ENCODE measurements at regions not wholly inside any gene's neighbourhood (a gene's known extent, or its start where the extent isn't known, plus 50 kb on each side); places are given as distances from the start of the nearest gene placed in this dataset.
"Not testable (repeated sequence)": the region's sequence is repeated elsewhere in the genome, so short reads cannot be mapped to it uniquely, and the experiment has no call there.

GRCh38 chr16:58847902-58848661 lies 114.0 kb upstream of the GOT2 start:
- H3K27me3 ChIP-seq (replicated peaks in 1 of 2; ENCODE audit: control insufficient read depth in 2 of 2, insufficient read depth in 2 of 2, low read length in 1 of 2) = no peaks in the 10 kb centered on the region
- no peaks in the 10 kb centered on the region for H3K9me3 ChIP-seq (replicated peaks; ENCODE audit: control insufficient read depth, insufficient read depth, low read length)
- SMC1A ChIA-PET (ENCODE audit: uncharacterized antibody, unreplicated experiment) = interaction anchor here (0.8 to 1.9 kb wide), 4 partner anchors 33 to 93 kb away, joined by 3 to 10 read pairs (median 4); no protein-coding TSS in a partner anchor
- no peaks in the 10 kb centered on the region for H3K4me1 ChIP-seq (ENCODE audit: control insufficient read depth, insufficient read depth, low read length)
- no peak overlapping the region for H3K4me3 ChIP-seq
- H3K36me3 ChIP-seq (ENCODE audit: control insufficient read depth in 2 of 2, insufficient read depth in 2 of 2, low read length in 1 of 2) = no peaks in the 10 kb centered on the region
- in situ Hi-C loops (cut with MboI) = no loop called here
- H3K4me2 ChIP-seq (ENCODE audit: control insufficient read depth, insufficient read depth) = no peak overlapping the region
- RAD21 ChIA-PET (ENCODE audit: unreplicated experiment) = interaction anchor here (1.0 kb wide), 1 partner anchor 99 kb away, joined by 3 read pairs; no protein-coding TSS in a partner anchor
- H3K79me2 ChIP-seq (ENCODE audit: control insufficient read depth, insufficient read depth, low read length) = no peaks in the 10 kb centered on the region
- no peak overlapping the region for H3K9ac ChIP-seq (ENCODE audit: control insufficient read depth, insufficient read depth, low read length)
- intact Hi-C loops (cut with micrococcal nuclease; ENCODE audit: unreplicated experiment) = loop anchor here (10.0 kb wide), 4 partner anchors 197 to 1357 kb away; no protein-coding TSS in a partner anchor
- FAIRE-seq (no peak), DNase-seq (ENCODE audit: low read depth, low spot score) (no peak), ATAC-seq (no peak)
- CTCF ChIA-PET = interaction anchor here (1.0 kb wide), 1 partner anchor 12 kb away, joined by 3 read pairs; no protein-coding TSS in a partner anchor
- no peaks in the 10 kb centered on the region for H4K20me1 ChIP-seq (ENCODE audit: control insufficient read depth, insufficient read depth)
- WGBS (ENCODE audit: insufficient coverage, insufficient replicate concordance, low lambda C conversion rate, missing lambda C conversion rate) = 14% methylated on average over 4 of the region's 4 CpGs
- H3K27ac ChIP-seq (ENCODE audit: control insufficient read depth, insufficient read depth) = no peak overlapping the region
- BruUV-seq (replicated peaks) = no TSS peak
- POLR2A ChIA-PET = no interaction called here
- TF ChIP-seq, protein P1, sequence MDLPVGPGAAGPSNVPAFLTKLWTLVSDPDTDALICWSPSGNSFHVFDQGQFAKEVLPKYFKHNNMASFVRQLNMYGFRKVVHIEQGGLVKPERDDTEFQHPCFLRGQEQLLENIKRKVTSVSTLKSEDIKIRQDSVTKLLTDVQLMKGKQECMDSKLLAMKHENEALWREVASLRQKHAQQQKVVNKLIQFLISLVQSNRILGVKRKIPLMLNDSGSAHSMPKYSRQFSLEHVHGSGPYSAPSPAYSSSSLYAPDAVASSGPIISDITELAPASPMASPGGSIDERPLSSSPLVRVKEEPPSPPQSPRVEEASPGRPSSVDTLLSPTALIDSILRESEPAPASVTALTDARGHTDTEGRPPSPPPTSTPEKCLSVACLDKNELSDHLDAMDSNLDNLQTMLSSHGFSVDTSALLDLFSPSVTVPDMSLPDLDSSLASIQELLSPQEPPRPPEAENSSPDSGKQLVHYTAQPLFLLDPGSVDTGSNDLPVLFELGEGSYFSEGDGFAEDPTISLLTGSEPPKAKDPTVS (IDR thresholded peaks at IDR 0.05; ENCODE audit: low read depth, low read length) = no peak
- TF ChIP-seq TARDBP (IDR thresholded peaks at IDR 0.05; ENCODE audit: borderline replicate concordance) (no peak), ZNF207 (IDR thresholded peaks at IDR 0.05; ENCODE audit: borderline replicate concordance) (no peak), ZBED1 (IDR thresholded peaks at IDR 0.05; ENCODE audit: borderline replicate concordance) (no peak), MXI1 (IDR thresholded peaks at IDR 0.05; ENCODE audit: low read depth, low read length) (no peak), NBN (IDR thresholded peaks at IDR 0.05) (no peak), NFXL1 (IDR thresholded peaks at IDR 0.05; ENCODE audit: borderline replicate concordance) (no peak), JUNB (IDR thresholded peaks at IDR 0.05) (no peak), ATF7 (IDR thresholded peaks at IDR 0.05; ENCODE audit: low read depth) (no peak), MEF2A (IDR thresholded peaks at IDR 0.05; ENCODE audit: insufficient read depth, low read depth, low read length) (no peak), PML (IDR thresholded peaks at IDR 0.05; ENCODE audit: low read length) (no peak), SMC3 (IDR thresholded peaks at IDR 0.05; ENCODE audit: borderline replicate concordance, low read length) (no peak)
- TF ChIP-seq, protein P2, sequence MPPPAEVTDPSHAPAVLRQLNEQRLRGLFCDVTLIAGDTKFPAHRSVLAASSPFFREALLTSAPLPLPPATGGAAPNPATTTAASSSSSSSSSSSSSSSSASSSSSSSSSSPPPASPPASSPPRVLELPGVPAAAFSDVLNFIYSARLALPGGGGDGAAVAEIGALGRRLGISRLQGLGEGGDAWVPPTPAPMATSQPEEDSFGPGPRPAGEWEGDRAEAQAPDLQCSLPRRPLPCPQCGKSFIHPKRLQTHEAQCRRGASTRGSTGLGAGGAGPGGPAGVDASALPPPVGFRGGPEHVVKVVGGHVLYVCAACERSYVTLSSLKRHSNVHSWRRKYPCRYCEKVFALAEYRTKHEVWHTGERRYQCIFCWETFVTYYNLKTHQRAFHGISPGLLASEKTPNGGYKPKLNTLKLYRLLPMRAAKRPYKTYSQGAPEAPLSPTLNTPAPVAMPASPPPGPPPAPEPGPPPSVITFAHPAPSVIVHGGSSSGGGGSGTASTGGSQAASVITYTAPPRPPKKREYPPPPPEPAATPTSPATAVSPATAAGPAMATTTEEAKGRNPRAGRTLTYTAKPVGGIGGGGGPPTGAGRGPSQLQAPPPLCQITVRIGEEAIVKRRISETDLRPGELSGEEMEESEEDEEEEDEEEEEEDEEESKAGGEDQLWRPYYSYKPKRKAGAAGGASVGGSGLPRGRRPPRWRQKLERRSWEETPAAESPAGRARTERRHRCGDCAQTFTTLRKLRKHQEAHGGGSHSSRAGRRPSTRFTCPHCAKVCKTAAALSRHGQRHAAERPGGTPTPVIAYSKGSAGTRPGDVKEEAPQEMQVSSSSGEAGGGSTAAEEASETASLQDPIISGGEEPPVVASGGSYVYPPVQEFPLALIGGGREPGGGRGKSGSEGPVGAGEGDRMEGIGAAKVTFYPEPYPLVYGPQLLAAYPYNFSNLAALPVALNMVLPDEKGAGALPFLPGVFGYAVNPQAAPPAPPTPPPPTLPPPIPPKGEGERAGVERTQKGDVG (CRISPR knock-in tag; IDR thresholded peaks at IDR 0.05) = no peak
- no peak overlapping the region for H2AFZ ChIP-seq (ENCODE audit: control insufficient read depth, low read depth, low read length)

GRCh38 chr16:58846226-58846625 lies 112.1 kb upstream of the GOT2 start:
- H3K4me1 ChIP-seq (ENCODE audit: control insufficient read depth, insufficient read depth, low read length); H3K9ac ChIP-seq (ENCODE audit: control insufficient read depth, insufficient read depth, low read length); H3K36me3 ChIP-seq (ENCODE audit: control insufficient read depth in 2 of 2, insufficient read depth in 2 of 2, low read length in 1 of 2); H3K4me3 ChIP-seq; DNase-seq (ENCODE audit: low read depth, low spot score); H2AFZ ChIP-seq (ENCODE audit: control insufficient read depth, low read depth, low read length); ATAC-seq; H3K27ac ChIP-seq (ENCODE audit: control insufficient read depth, insufficient read depth); H4K20me1 ChIP-seq (ENCODE audit: control insufficient read depth, insufficient read depth); FAIRE-seq; in situ Hi-C loops (cut with MboI); RAD21 ChIA-PET (ENCODE audit: unreplicated experiment); H3K27me3 ChIP-seq (replicated peaks in 1 of 2; ENCODE audit: control insufficient read depth in 2 of 2, insufficient read depth in 2 of 2, low read length in 1 of 2); H3K79me2 ChIP-seq (ENCODE audit: control insufficient read depth, insufficient read depth, low read length); POLR2A ChIA-PET; H3K9me3 ChIP-seq (replicated peaks; ENCODE audit: control insufficient read depth, insufficient read depth, low read length); CTCF ChIA-PET; BruUV-seq (replicated peaks); H3K4me2 ChIP-seq (ENCODE audit: control insufficient read depth, insufficient read depth): not testable (repeated sequence)
- intact Hi-C loops (cut with micrococcal nuclease; ENCODE audit: unreplicated experiment) = loop anchor here (10.0 kb wide), 4 partner anchors 199 to 1359 kb away; no protein-coding TSS in a partner anchor
- SMC1A ChIA-PET (ENCODE audit: uncharacterized antibody, unreplicated experiment) = interaction anchor here (0.6 kb wide), 1 partner anchor 9 kb away, joined by 3 read pairs; no protein-coding TSS in a partner anchor
- WGBS (ENCODE audit: insufficient coverage, insufficient replicate concordance, low lambda C conversion rate, missing lambda C conversion rate) = 63% methylated on average over 11 of the region's 29 CpGs
